OCI-LY7 (cell line): ENCODE measurements at regions not wholly inside any gene's neighbourhood (a gene's known extent, or its start where the extent isn't known, plus 50 kb on each side); places are given as distances from the start of the nearest gene placed in this dataset.

Experiments used
- BruUV-seq: library from RNA; stranded (reverse); fragments of 400-500 nt; replicated peaks from 2 replicates; lab custom pipeline; 2021; lab: Mats Ljungman, UMichigan
- CTCF ChIA-PET: fragments of 300-600 bp; sonication (Branson Sonifier 250); formaldehyde crosslinking; loops from one replicate; lab custom pipeline; 2022; ENCODE audit warnings: antibody characterized with exemption; ENCODE audit not compliant: unreplicated experiment; lab: Charles Lee
- POLR2A ChIA-PET: fragments of 300-600 bp; sonication (Branson Sonifier 250); formaldehyde crosslinking; loops from one replicate; lab custom pipeline; 2022; ENCODE audit warnings: antibody characterized with exemption; lab: Charles Lee
- DNase-seq: peaks from one replicate; pipeline ENCODE4 v3.0.0-alpha.2; 2015; ENCODE audit warnings: low spot score
- H2AFZ ChIP-seq: fragments of 200-600 bp; sonication (generic), shearing (Covaris generic); 2 replicates; pipeline ENCODE4 v1.6.1; 2014; ENCODE audit warnings: mild to moderate bottlenecking, antibody characterized with exemption, low read length, moderate library complexity
- H3K27ac ChIP-seq: fragments of 200-600 bp; sonication (generic); 2 replicates; pipeline ENCODE4 v1.5.1; 2014; ENCODE audit warnings: mixed run types, low read depth, mild to moderate bottlenecking, moderate library complexity, low read length, inconsistent platforms; ENCODE audit not compliant: poor library complexity, severe bottlenecking
- H3K36me3 ChIP-seq: fragments of 200-600 bp; sonication (generic); 2 replicates; pipeline ENCODE4 v1.6.1; 2014; ENCODE audit warnings: mild to moderate bottlenecking, antibody characterized with exemption, low read length, moderate library complexity, mixed read lengths; ENCODE audit not compliant: insufficient read depth
- H3K4me1 ChIP-seq: fragments of 200-600 bp; sonication (generic); 2 replicates; pipeline ENCODE4 v1.5.1; 2014; ENCODE audit warnings: mild to moderate bottlenecking, low read length; ENCODE audit not compliant: insufficient read depth, poor library complexity, severe bottlenecking
- H3K4me2 ChIP-seq: fragments of 200-600 bp; sonication (generic); 2 replicates; pipeline ENCODE4 v1.6.1; 2014; ENCODE audit warnings: mild to moderate bottlenecking, low read length
- H3K4me3 ChIP-seq: fragments of 200-600 bp; sonication (generic); 2 replicates; pipeline ENCODE4 v1.5.1; 2014; ENCODE audit warnings: mild to moderate bottlenecking, low read depth, low read length; ENCODE audit not compliant: poor library complexity, severe bottlenecking
- H3K79me2 ChIP-seq: fragments of 200-600 bp; sonication (generic); 2 replicates; pipeline ENCODE4 v1.6.1; 2016; ENCODE audit warnings: low read depth, mild to moderate bottlenecking, low read length, moderate library complexity, mixed read lengths; ENCODE audit not compliant: insufficient read depth
- H3K9me2 ChIP-seq: fragments of 200-600 bp; sonication (generic); 2 replicates; pipeline ENCODE4 v1.6.1; 2016; ENCODE audit warnings: mild to moderate bottlenecking, low read length, mixed read lengths; ENCODE audit not compliant: insufficient read depth
- H3K9me3 ChIP-seq: fragments of 200-600 bp; sonication (generic); 2 replicates; pipeline ENCODE4 v1.6.1; 2014; ENCODE audit warnings: mild to moderate bottlenecking, mixed run types, low read length, mixed read lengths
- H4K20me1 ChIP-seq: fragments of 200-600 bp; sonication (generic); 2 replicates; pipeline ENCODE4 v1.6.1; 2014; ENCODE audit warnings: mild to moderate bottlenecking, antibody characterized with exemption, low read length, moderate library complexity, mixed read lengths; ENCODE audit not compliant: insufficient read depth
- EZH2phosphoT487 ChIP-seq: fragments of 200-600 bp; sonication (generic); IDR thresholded peaks from 2 replicates; pipeline ENCODE4 v1.6.1; 2018; ENCODE audit warnings: low read depth, borderline replicate concordance, mild to moderate bottlenecking, mixed run types, antibody characterized with exemption, low read length, moderate library complexity, mixed read lengths
- intact Hi-C: fragments of 100-400 bp; cut with micrococcal nuclease; formaldehyde crosslinking; loops from one replicate; pipeline ENCODE4 v1.10.0; 2022; ENCODE audit not compliant: unreplicated experiment
- TF ChIP-seq, protein P1 (sequence below): fragments of 200-600 bp; sonication (generic); conservative IDR thresholded peaks from 2 replicates; pipeline ENCODE4 v1.5.1; 2014; ENCODE audit warnings: mild to moderate bottlenecking, antibody characterized with exemption, low read length, moderate library complexity, mixed read lengths

DNA sequence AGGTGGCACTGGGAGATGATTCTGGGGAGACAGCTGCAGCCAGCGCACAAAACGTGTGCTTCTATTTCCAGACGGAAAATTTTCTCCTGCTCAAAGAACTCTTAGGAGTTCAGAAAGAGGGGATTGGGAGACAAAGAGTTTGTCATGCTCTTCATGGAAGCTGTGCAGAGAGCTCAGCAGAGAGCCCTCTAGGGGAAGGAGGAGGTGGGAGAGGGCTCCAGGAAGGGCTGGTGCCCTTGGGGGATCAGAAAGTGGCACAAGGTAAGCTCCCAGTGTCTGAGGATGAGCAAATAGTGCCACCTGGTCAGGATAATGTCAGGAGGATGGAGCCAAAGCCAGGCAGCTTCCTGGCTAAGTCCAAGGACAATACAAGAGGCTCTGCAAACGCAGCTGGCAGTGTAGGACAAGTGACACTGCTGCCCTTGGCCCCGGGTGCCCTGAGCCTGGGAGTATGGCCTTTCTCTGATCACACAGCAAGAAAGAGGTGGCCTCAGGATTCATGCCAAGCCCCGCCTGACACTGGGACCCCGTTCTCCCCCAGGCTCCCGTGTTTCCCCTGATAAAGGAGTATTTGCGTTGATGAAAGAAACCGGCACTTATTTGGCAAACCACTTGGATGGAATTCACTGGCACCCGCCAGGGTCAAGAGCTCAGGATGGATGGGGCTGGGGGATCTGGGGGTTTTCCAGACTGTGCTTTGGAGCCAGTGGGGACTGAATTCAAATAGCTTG is 254.0 kb downstream of the PTPRU start:
- BruUV-seq: no TSS peak
- no peak overlapping the region for H3K27ac ChIP-seq
- intact Hi-C loops: no loop called here
- no peaks in the 10 kb centered on the region for H3K4me1 ChIP-seq
- H2AFZ ChIP-seq: no peak overlapping the region
- H3K9me2 ChIP-seq: no peaks in the 10 kb centered on the region
- H3K36me3 ChIP-seq: no peaks in the 10 kb centered on the region
- no peak overlapping the region for H3K4me2 ChIP-seq
- H3K4me3 ChIP-seq: no peak overlapping the region
- H3K79me2 ChIP-seq: no peaks in the 10 kb centered on the region
- H4K20me1 ChIP-seq: no peaks in the 10 kb centered on the region
- no peak for DNase-seq
- TF ChIP-seq EZH2phosphoT487: no peak
- TF ChIP-seq, protein P1, sequence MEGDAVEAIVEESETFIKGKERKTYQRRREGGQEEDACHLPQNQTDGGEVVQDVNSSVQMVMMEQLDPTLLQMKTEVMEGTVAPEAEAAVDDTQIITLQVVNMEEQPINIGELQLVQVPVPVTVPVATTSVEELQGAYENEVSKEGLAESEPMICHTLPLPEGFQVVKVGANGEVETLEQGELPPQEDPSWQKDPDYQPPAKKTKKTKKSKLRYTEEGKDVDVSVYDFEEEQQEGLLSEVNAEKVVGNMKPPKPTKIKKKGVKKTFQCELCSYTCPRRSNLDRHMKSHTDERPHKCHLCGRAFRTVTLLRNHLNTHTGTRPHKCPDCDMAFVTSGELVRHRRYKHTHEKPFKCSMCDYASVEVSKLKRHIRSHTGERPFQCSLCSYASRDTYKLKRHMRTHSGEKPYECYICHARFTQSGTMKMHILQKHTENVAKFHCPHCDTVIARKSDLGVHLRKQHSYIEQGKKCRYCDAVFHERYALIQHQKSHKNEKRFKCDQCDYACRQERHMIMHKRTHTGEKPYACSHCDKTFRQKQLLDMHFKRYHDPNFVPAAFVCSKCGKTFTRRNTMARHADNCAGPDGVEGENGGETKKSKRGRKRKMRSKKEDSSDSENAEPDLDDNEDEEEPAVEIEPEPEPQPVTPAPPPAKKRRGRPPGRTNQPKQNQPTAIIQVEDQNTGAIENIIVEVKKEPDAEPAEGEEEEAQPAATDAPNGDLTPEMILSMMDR: no peak
- ChIA-PET CTCF (no interaction called here), POLR2A (no interaction called here)
- no peaks in the 10 kb centered on the region for H3K9me3 ChIP-seq

DNA sequence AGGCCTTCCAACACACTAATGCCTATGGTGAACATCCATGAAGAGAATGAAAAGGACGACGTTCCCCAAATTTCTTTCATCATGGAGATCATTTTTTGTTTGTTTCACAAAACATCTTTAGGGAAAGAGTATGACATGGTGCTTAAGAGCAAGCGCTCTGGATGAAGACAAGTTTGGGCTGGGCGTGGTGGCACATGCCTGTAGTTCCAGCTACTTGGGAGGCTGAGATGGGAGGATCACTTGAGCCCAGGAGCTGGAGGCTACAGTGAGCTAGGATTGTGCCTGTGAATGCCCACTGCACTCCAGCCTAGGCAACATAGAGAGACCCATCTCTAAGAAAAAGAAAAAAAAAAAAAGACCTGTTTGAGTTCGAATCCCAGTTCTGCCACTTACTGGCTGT is 253.1 kb downstream of the PTPRU start:
- ChIA-PET POLR2A (no interaction called here), CTCF (no interaction called here)
- H3K79me2 ChIP-seq: no peaks in the 10 kb centered on the region
- no peak overlapping the region for H3K4me2 ChIP-seq
- H3K4me1 ChIP-seq: no peaks in the 10 kb centered on the region
- H4K20me1 ChIP-seq: no peaks in the 10 kb centered on the region
- no peaks in the 10 kb centered on the region for H3K9me2 ChIP-seq
- no peak for DNase-seq
- no peak overlapping the region for H3K27ac ChIP-seq
- TF ChIP-seq, protein P1: no peak
- TF ChIP-seq EZH2phosphoT487: no peak
- intact Hi-C loops: no loop called here
- no peaks in the 10 kb centered on the region for H3K9me3 ChIP-seq
- H3K36me3 ChIP-seq: no peaks in the 10 kb centered on the region
- no TSS peak for BruUV-seq
- no peak overlapping the region for H3K4me3 ChIP-seq
- no peak overlapping the region for H2AFZ ChIP-seq

DNA sequence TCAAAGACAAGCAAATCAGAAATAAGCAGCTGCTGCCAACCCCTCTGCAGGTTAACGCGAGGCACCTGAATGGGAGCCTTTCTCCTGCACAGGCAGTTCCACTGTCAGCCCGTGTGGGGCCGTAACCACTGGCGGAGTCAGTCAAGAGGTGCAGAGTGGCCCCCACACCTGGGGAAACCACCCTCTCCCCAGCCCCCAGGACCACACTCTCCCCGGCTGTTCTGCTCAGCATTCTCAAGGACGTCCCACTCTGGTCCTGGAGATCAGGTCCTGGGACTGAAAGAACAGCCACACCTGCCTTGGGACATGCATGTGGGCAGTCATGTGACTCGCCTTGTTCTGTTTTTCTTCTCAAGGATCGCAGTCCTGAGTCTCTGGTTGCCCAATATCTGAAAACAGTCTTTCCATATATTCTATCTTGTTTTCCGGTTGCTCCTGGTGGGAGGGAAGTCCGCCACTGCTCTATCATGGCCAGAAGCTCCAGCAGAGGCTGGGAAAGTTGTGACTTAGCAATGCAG is 252.5 kb downstream of the PTPRU start:
- DNase-seq: no peak
- no peak overlapping the region for H3K4me2 ChIP-seq
- no peaks in the 10 kb centered on the region for H3K4me1 ChIP-seq
- H3K36me3 ChIP-seq: no peaks in the 10 kb centered on the region
- no peak overlapping the region for H3K4me3 ChIP-seq
- no peaks in the 10 kb centered on the region for H3K79me2 ChIP-seq
- no peak for TF ChIP-seq EZH2phosphoT487
- TF ChIP-seq, protein P1: no peak
- ChIA-PET CTCF (no interaction called here), POLR2A (no interaction called here)
- no peak overlapping the region for H2AFZ ChIP-seq
- no peak overlapping the region for H3K27ac ChIP-seq
- H3K9me3 ChIP-seq: no peaks in the 10 kb centered on the region
- intact Hi-C loops: no loop called here
- no peaks in the 10 kb centered on the region for H4K20me1 ChIP-seq
- H3K9me2 ChIP-seq: no peaks in the 10 kb centered on the region
- no TSS peak for BruUV-seq
